GM06990 (cell line): ENCODE measurements at regions not wholly inside any gene's neighbourhood (a gene's known extent, or its start where the extent isn't known, plus 50 kb on each side); places are given as distances from the start of the nearest gene placed in this dataset.

ENCODE experiments used
- DNase-seq: peaks from one replicate; pipeline ENCODE4 v3.0.0-alpha.2; 2011; ENCODE audit not compliant: insufficient read length; ENCODE audit errors: extremely low read depth
- H3K27me3 ChIP-seq: replicated peaks from 2 replicates; pipeline ENCODE4 v1.6.0; 2011; ENCODE audit warnings: low read length; ENCODE audit not compliant: control insufficient read depth, insufficient read depth
- H3K36me3 ChIP-seq: 2 replicates; pipeline ENCODE4 v1.5.1; 2011; ENCODE audit warnings: low read length; ENCODE audit not compliant: control insufficient read depth, insufficient read depth
- H3K4me3 ChIP-seq: replicated peaks from 2 replicates; pipeline ENCODE4 v1.5.1; 2011; ENCODE audit warnings: low read depth, mild to moderate bottlenecking, control low read depth, low read length
- CTCF ChIP-seq: IDR thresholded peaks from 2 replicates; pipeline ENCODE4 v1.5.1; 2011; ENCODE audit warnings: low read length, control low read depth, mild to moderate bottlenecking, inconsistent platforms; ENCODE audit not compliant: insufficient read depth, poor library complexity, severe bottlenecking

GRCh38 chr14:104502060-104502459 lies 77.5 kb upstream of the C14orf180 start:
- no peak overlapping the region for H3K4me3 ChIP-seq
- no peaks in the 10 kb centered on the region for H3K36me3 ChIP-seq
- no peak for DNase-seq
- peaks cover 1% of the 10 kb centered on the region; the same call in 1 of the 2 replicates for H3K27me3 ChIP-seq
- TF ChIP-seq CTCF = no peak

GRCh38 chr14:104503691-104504090 lies 75.9 kb upstream of the C14orf180 start:
- Histone ChIP-seq H3K36me3 (no peaks in the 10 kb centered on the region), H3K4me3 (no peak overlapping the region), H3K27me3 (peaks cover 1% of the 10 kb centered on the region; the same call in 1 of the 2 replicates)
- TF ChIP-seq CTCF = no peak
- DNase-seq = no peak

GRCh38 chr14:104504172-104504735 lies 75.3 kb upstream of the C14orf180 start:
- H3K27me3 ChIP-seq = peaks cover 1% of the 10 kb centered on the region; the same call in 1 of the 2 replicates
- no peak for TF ChIP-seq CTCF
- no peak for DNase-seq
- H3K36me3 ChIP-seq = no peaks in the 10 kb centered on the region
- H3K4me3 ChIP-seq = no peak overlapping the region

GRCh38 chr14:104505085-104506074 lies 74.2 kb upstream of the C14orf180 start:
- Histone ChIP-seq H3K4me3 (no peak overlapping the region), H3K36me3 (no peaks in the 10 kb centered on the region), H3K27me3 (peaks cover 1% of the 10 kb centered on the region; the same call in 1 of the 2 replicates)
- no peak for TF ChIP-seq CTCF
- no peak for DNase-seq

GRCh38 chr14:104506461-104507253 lies 72.9 kb upstream of the C14orf180 start:
- DNase-seq = no peak
- no peak overlapping the region for H3K4me3 ChIP-seq
- no peak for TF ChIP-seq CTCF
- H3K27me3 ChIP-seq = peaks cover 1% of the 10 kb centered on the region; the same call in 1 of the 2 replicates
- no peaks in the 10 kb centered on the region for H3K36me3 ChIP-seq
